GM23338 (cell line): ENCODE measurements at regions not wholly inside any gene's neighbourhood (a gene's known extent, or its start where the extent isn't known, plus 50 kb on each side); places are given as distances from the start of the nearest gene placed in this dataset.

Experiments
- ATAC-seq: fragments of 200-7000 bp; cut with Tn5 transposase; 3 replicates; pipeline ENCODE4 v1.9.1; 2020
- DNase-seq: peaks from one replicate; pipeline ENCODE4 v3.0.0-alpha.2; 2015; ENCODE audit warnings: low spot score
- H2AFZ ChIP-seq: fragments of 200-600 bp; sonication (generic); 2 replicates; pipeline ENCODE4 v1.8.0; 2016; ENCODE audit warnings: antibody characterized with exemption, mild to moderate bottlenecking, moderate library complexity
- H3F3A ChIP-seq: fragments of 200-600 bp; sonication (generic); replicated peaks from 2 replicates; pipeline ENCODE4 v1.8.0; 2017; ENCODE audit warnings: antibody characterized with exemption, mixed run types, low read depth
- H3K27ac ChIP-seq: fragments of 200-600 bp; sonication (generic); 2 replicates; pipeline ENCODE4 v1.6.1; 2016; ENCODE audit warnings: low read depth
- H3K27me3 ChIP-seq: fragments of 200-600 bp; sonication (generic); 2 replicates; pipeline ENCODE4 v1.8.0; 2016; ENCODE audit warnings: mild to moderate bottlenecking, mixed run types, moderate library complexity; ENCODE audit not compliant: insufficient read depth
- H3K36me3 ChIP-seq: fragments of 200-600 bp; sonication (generic); 2 replicates; pipeline ENCODE4 v1.8.0; 2016; ENCODE audit warnings: mild to moderate bottlenecking; ENCODE audit not compliant: insufficient read depth
- H3K4me1 ChIP-seq: fragments of 200-600 bp; sonication (generic); 2 replicates; pipeline ENCODE4 v1.8.0; 2016; ENCODE audit warnings: mild to moderate bottlenecking, moderate library complexity; ENCODE audit not compliant: insufficient read depth
- H3K4me2 ChIP-seq: fragments of 200-600 bp; sonication (generic); 2 replicates; pipeline ENCODE4 v1.7.1; 2017; ENCODE audit warnings: mixed run types
- H3K4me3 ChIP-seq: fragments of 200-600 bp; sonication (generic); 2 replicates; pipeline ENCODE4 v1.6.1; 2016; ENCODE audit warnings: mixed run types
- H3K79me2 ChIP-seq: fragments of 200-600 bp; sonication (generic); replicated peaks from 2 replicates; pipeline ENCODE4 v1.8.0; 2017; ENCODE audit warnings: mild to moderate bottlenecking; ENCODE audit not compliant: insufficient read depth
- H3K9me2 ChIP-seq: fragments of 200-600 bp; sonication (generic); 2 replicates; pipeline ENCODE4 v1.8.0; 2017; ENCODE audit not compliant: insufficient read depth
- H4K20me1 ChIP-seq: fragments of 200-600 bp; sonication (generic); replicated peaks from 2 replicates; pipeline ENCODE4 v1.8.0; 2017; ENCODE audit warnings: mild to moderate bottlenecking; ENCODE audit not compliant: insufficient read depth
- H3K27ac Mint-ChIP-seq: 2 replicates; pipeline ENCODE4 v1.8.0; 2020; ENCODE audit warnings: inconsistent platforms, mild to moderate bottlenecking, moderate library complexity, mixed read lengths
- H3K27me3 Mint-ChIP-seq: 3 replicates; pipeline ENCODE4 v1.8.0; 2022; ENCODE audit warnings: low read depth, mild to moderate bottlenecking, moderate library complexity, mixed read lengths, inconsistent platforms; ENCODE audit not compliant: insufficient read depth, poor library complexity
- H3K36me3 Mint-ChIP-seq: 3 replicates; pipeline ENCODE4 v1.8.0; 2021; ENCODE audit warnings: low read depth, mild to moderate bottlenecking, inconsistent platforms, moderate library complexity, mixed read lengths
- H3K4me1 Mint-ChIP-seq: 3 replicates; pipeline ENCODE4 v1.8.0; 2020; ENCODE audit warnings: mild to moderate bottlenecking, inconsistent platforms, mixed read lengths
- H3K4me3 Mint-ChIP-seq: 3 replicates; pipeline ENCODE4 v1.8.0; 2021; ENCODE audit warnings: moderate library complexity, mild to moderate bottlenecking, inconsistent platforms, mixed read lengths
- H3K9me3 Mint-ChIP-seq: 3 replicates; pipeline ENCODE4 v1.8.0; 2020; ENCODE audit warnings: moderate library complexity, mild to moderate bottlenecking, inconsistent platforms, mixed read lengths
- CREB1 ChIP-seq: fragments of 250-450 bp; sonication (Bioruptor Pico); IDR thresholded peaks from 2 replicates; pipeline ENCODE4 v1.5.0; 2020; ENCODE audit warnings: low read depth, mild to moderate bottlenecking, moderate library complexity
- CTCF ChIP-seq, 2 experiments: fragments of 200-600 bp in 1 of 2; sonication (generic) in 1 of 2; conservative IDR thresholded peaks; 2 replicates each; pipeline versions ENCODE4 v1.5.1 to v1.6.1; 2016 to 2017; ENCODE audit warnings: antibody characterized with exemption in 2 of 2, low read depth in 2 of 2, mild to moderate bottlenecking in 2 of 2, moderate library complexity in 1 of 2
- ETS1 ChIP-seq: IDR thresholded peaks from 2 replicates; pipeline ENCODE4 v1.6.1; 2016; ENCODE audit warnings: antibody characterized with exemption
- EZH2 ChIP-seq: fragments of 200-600 bp; sonication (generic); IDR thresholded peaks from one replicate; pipeline ENCODE4 v1.8.0; 2017; ENCODE audit warnings: antibody characterized with exemption, mild to moderate bottlenecking, low read depth; ENCODE audit not compliant: unreplicated experiment
- JUNB ChIP-seq: IDR thresholded peaks from one replicate; pipeline ENCODE4 v1.6.1; 2016; ENCODE audit warnings: antibody characterized with exemption; ENCODE audit not compliant: unreplicated experiment
- NANOG ChIP-seq: IDR thresholded peaks from 2 replicates; pipeline ENCODE4 v1.6.1; 2016; ENCODE audit warnings: antibody characterized with exemption, borderline replicate concordance
- POLR2AphosphoS5 ChIP-seq: IDR thresholded peaks from 2 replicates; pipeline ENCODE4 v1.6.1; 2016; ENCODE audit warnings: antibody characterized with exemption, low read depth
- REST ChIP-seq: IDR thresholded peaks from one replicate; pipeline ENCODE4 v1.6.1; 2018; ENCODE audit warnings: antibody characterized with exemption; ENCODE audit not compliant: unreplicated experiment
- STAT1 ChIP-seq: IDR thresholded peaks from one replicate; pipeline ENCODE4 v1.6.1; 2016; ENCODE audit warnings: antibody characterized with exemption; ENCODE audit not compliant: unreplicated experiment
- ZNF114 ChIP-seq: fragments of 250-450 bp; sonication (Bioruptor Pico); IDR thresholded peaks from 2 replicates; pipeline ENCODE4 v1.5.0; 2020; ENCODE audit warnings: mild to moderate bottlenecking, moderate library complexity
- ZNF331 ChIP-seq: fragments of 250-450 bp; sonication (Bioruptor Pico); IDR thresholded peaks from 2 replicates; pipeline ENCODE4 v1.5.0; 2020; ENCODE audit warnings: low read depth, mild to moderate bottlenecking, moderate library complexity

- TF ChIP-seq CTCF (conservative IDR thresholded peaks at IDR 0.05; ENCODE audit: low read depth in 2 of 2): no peak
- no peak for TF ChIP-seq REST
- no peak for TF ChIP-seq NANOG
- TF ChIP-seq ETS1: no peak
- TF ChIP-seq EZH2: no peak
- TF ChIP-seq CREB1: no peak
- TF ChIP-seq STAT1: no peak
- TF ChIP-seq ZNF331 (CRISPR knock-in tag): no peak
These were observed 115.1 kb upstream of the MXRA5 start (continued) for GRCh38 chrX:3461397-3462165.

GRCh38 chrX:3455796-3456195, 109.3 kb upstream of the MXRA5 start:
- Histone ChIP-seq H3K79me2 (no peaks in the 10 kb centered on the region), H3K27ac (no peak overlapping the region), H3K9me2 (no peaks in the 10 kb centered on the region), H3K4me1 (peaks cover 13% of the 10 kb centered on the region; the same call in 1 of the 2 replicates), H3K4me3 (no peak overlapping the region), H3K27me3 (no peaks in the 10 kb centered on the region), H3K36me3 (no peaks in the 10 kb centered on the region), H3K4me2 (no peak overlapping the region), H2AFZ (no peak overlapping the region), H3F3A (no peaks in the 10 kb centered on the region), H4K20me1 (no peaks in the 10 kb centered on the region)
- ATAC-seq (no peak), DNase-seq (no peak)
- Mint-ChIP-seq H3K27me3 (no peaks in the 10 kb centered on the region), H3K36me3 (no peaks in the 10 kb centered on the region), H3K4me1 (peaks cover 7% of the 10 kb centered on the region; the same call in 2 of the 3 replicates), H3K27ac (no peak overlapping the region), H3K4me3 (no peak overlapping the region), H3K9me3 (no peaks in the 10 kb centered on the region)
- no peak for TF ChIP-seq ZNF114
- no peak for TF ChIP-seq CTCF (conservative IDR thresholded peaks at IDR 0.05; ENCODE audit: low read depth in 2 of 2)
- no peak for TF ChIP-seq JUNB
- TF ChIP-seq ETS1: no peak
- no peak for TF ChIP-seq POLR2AphosphoS5
